ENCODE measurements at regions not wholly inside any gene's neighbourhood (a gene's known extent, or its start where the extent isn't known, plus 50 kb on each side); places are given as distances from the start of the nearest gene placed in this dataset.

DNA sequence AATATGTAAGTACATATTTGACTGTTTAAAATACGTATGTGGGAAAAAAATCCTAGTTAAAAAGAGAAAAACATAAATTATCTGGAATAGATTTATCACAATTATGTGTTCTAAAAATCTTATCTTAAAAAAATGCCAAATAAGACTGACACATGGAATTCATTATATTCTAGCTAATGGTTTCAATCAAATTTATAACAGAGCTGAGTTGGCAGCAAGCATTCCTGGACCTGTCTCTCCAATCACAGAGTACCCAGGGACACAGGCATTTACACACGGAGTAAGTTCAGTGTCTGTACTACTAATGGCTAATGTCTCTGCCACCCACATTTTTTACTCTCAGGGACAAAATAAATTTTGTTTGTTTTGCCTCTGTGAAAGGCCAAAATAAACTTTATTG, 122.3 kb downstream of the RPS12 start:
- DNase-seq (ENCODE audit: low read depth) = no peak

DNA sequence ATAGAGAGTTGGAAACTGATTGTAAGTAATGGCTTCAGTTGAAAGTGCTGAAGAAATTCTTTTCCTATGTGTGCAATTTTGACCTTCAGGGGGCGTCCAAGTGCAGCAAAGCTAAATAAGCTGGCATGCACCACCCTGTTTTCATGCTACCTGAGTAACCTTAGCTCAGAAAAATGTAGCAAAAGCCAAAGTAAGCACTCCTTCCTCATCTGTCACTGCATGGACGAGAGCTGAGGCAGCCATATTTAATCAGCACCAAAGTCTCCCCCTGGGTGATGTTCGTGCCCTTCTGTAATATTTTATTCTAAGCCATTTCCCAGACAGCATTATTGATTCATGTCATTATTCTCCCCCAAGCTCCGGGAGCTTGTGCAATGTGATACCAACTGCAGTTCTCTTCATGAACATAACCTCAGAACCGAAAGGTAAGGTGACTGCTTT, 123.1 kb downstream of the RPS12 start:
- no peak for DNase-seq (ENCODE audit: low read depth)

- no peak for DNase-seq (ENCODE audit: low read depth)
These were observed 134.5 kb downstream of the RPS12 start for GRCh38 chr6:132948889-132949288.

DNA sequence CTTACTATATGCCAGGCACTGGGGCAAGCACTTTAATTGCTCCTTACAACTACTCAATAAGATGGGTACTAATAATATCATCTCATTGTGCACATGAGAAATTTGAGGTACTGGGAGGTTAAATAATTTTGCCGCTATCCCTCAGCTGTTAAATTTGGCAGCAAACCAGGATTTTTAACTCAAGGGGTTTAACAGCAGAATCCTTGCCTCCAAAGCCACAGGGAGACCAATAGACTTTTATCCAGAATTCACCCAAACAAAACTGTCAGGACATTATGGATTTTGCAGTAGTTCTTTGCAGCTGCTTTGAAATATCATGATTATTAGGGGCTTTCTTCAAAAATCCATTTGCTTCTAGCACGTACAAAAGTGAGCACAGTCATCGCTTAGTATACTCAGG, 136.2 kb downstream of the RPS12 start:
- no peak for DNase-seq (ENCODE audit: low read depth)

- no peak for DNase-seq (ENCODE audit: low read depth)
These were observed 137.9 kb downstream of the RPS12 start for GRCh38 chr6:132952031-132952867.

GRCh38 chr6:132952986-132953385, 138.6 kb downstream of the RPS12 start:
- DNase-seq (ENCODE audit: low read depth) = no peak

GRCh38 chr6:132954222-132954621, 139.9 kb downstream of the RPS12 start:
- DNase-seq (ENCODE audit: low read depth) = no peak

- no peak for DNase-seq (ENCODE audit: low read depth)
These were observed 140.6 kb downstream of the RPS12 start for GRCh38 chr6:132954936-132955335.

DNA sequence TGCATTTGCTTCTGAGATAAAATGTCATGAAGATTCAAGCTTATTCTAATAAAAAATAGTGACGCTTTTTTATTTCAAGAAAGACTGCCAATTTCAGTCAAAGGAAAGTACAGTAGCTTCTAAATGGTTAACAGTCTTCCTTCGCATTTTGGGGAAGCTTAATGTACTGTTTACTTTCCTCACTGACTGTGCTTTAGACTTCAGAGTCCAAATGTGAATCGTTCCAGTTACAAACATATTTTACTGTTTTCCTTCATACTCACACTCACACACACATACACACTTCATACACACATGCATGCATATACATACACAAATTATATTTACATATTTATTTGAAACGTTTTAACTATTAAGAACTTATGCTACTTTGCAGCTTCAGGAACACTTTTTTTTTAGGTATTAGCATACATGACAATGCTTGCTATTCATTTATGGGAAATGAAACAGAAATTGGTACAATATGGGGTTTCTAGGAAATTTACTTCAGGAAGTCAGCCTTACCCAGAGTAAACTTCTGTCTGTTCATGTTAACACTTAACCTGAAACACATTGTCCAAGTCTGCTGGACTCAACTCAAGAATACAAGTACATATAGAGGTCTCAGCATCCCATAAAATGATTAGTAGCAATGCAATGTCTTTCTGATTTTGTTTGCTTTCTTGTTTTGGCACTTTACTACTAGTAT, 145.4 kb downstream of the RPS12 start:
- DNase-seq (ENCODE audit: low read depth) = no peak

DNA sequence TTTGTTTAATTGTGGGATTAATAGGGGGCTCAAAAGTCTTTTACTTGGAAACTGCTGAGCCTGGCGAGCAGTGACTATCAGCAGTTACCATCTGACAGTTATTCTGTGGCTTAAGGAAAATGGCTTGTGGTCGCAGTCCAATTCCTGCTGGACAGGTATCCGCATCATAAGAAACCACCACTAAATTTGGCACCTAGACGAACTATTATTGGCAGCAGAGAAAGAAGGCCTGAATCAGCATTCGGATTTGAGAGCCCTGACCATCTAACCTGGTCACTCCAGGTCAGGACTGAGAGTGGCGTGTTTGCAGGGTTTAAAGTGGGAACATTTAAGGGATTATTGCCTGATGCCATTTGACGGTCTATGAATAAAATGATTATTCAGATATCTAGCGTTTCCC, 146.4 kb downstream of the RPS12 start:
- DNase-seq (ENCODE audit: low read depth) = no peak

DNA sequence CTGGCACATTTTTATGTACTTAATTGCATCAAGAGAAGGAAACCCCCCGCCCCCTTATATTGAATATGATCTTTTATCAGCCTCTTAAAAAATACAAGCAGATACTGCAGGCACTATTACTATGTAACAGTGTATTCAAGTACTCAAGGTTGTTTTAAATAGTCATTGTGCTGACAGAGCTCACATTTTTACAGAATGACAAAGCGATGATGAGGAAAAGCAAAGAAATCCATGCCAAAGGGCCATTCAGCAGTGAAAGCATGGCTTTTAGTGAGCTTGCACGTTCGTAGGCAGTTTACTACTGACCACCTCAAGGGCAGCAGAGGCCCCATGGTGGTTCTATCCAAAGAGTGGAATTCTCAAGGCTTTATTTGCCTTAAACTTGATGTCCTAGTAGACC, 146.8 kb downstream of the RPS12 start:
- peak; percentile 53 for DNase-seq (ENCODE audit: low read depth)

DNA sequence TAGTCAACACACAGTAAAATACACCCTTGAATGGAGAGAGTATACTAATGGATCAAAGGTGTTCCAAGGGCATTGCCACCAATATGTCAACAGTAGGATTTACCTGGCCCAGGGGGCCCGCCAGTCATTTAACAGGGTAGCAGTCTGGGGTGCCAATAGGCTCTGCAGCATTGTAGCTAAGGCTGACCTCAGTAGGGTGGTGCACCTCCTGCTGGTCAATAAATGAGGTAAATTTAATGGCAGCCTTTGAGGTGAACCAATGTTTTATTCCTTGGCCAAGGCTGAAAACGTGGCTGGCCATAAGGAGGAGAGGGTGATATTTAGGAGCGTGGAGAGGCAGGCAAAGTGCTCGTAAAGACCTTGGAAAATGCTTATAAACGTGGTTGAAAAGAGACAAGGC, 147.2 kb downstream of the RPS12 start:
- no peak for DNase-seq (ENCODE audit: low read depth)

- no peak for DNase-seq (ENCODE audit: low read depth)
These were observed 148.8 kb downstream of the RPS12 start for GRCh38 chr6:132962936-132963868.

DNA sequence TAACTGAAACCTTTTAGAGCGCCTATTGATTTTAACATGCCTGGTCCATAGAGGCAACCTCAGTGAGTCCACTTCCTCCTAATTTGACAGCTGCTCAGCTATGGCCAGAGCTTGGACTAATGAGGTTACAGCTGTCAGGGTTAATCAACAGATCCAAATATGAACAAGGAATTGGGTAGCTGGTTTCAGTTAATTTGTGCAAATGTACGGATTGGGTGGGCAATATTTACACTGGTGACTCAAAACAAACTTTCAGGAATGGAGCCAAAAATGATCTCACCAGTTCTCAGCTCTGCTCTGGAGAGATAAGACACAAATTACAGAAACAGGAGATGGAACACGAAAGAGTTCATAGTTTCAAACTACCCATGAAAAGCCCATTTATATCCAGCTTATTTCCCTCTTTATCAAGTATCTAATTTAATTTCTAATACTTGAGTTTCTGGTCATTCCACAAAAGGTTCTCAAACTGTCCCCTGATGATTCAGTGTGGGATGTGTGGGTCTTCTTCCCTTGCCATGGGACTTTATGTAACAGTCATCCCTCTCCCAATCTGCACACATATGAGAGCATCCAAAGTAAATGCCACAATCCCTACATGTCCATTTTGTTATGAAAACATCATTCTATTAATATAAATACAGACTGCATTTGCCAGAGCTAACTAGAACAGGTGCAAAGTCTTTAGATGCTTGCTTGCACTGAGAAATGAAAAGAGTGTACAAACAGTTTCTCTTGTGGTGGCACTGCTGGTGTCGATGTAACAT, 149.9 kb downstream of the RPS12 start:
- DNase-seq (ENCODE audit: low read depth) = peak; percentile 19

DNA sequence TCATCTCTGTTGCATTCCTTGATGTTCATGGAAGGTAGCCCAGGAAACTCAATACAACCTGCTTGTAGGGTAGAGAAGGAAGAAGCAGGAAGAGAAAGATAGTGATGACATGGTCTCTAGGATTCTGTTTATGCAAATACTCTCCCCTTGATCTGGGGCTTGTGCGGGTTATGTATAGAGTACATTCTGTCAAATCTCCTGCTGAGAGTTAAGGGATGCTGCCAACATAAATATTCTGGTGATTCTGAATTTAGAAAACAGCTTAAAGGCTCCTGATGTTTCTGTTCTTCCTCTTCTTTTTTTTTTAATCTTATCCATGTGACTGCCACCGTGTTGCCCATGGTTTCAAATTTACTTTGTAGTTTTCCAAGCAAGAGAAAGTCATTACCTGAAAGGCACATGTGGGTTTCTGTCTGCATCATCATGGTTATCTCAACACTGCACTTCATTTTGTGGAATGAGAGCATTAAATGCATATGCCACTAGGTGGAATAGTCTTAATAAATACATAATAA, 150.6 kb downstream of the RPS12 start:
- DNase-seq (ENCODE audit: low read depth) = no peak

DNA sequence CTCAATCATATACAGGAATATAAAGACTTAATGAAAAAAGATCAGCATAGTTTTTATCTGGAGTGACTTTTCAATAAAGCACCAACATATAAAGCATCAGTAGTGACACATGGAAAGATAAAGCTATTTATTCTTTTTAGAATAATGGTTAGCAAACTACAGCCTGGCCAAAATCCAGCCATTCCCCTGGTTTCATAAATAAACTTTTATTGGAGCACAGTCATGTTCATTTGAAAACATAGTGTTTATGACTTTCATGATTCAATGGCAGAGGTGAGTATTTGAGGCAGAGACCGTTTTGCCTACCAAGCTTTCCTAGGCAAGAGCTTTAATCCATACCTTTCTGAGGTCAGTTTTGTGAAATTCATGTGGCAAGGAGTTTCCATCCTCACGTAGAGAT, 153.5 kb downstream of the RPS12 start:
- no peak for DNase-seq (ENCODE audit: low read depth)

GRCh38 chr6:132968419-132968950, 154.1 kb downstream of the RPS12 start:
- no peak for DNase-seq (ENCODE audit: low read depth)

DNA sequence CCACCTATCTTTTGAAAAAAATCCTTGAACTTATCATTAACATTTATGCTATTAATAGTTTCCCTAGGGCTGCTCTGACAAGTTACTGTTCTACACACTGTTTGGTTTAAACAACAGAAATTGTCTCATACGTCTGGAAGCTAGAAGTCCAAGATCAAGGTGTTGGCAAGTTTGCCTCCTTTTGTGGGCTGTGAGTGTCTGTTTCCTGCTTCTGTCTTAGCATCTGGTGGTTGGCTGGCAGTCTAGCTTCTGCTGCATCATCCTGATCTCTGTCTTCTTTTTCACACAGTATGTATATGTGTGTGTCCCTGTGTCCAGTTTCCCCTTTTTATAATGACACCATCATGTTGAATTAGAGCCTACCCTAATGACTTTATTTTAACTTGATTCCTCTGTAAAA, 154.8 kb downstream of the RPS12 start:
- no peak for DNase-seq (ENCODE audit: low read depth)

DNA sequence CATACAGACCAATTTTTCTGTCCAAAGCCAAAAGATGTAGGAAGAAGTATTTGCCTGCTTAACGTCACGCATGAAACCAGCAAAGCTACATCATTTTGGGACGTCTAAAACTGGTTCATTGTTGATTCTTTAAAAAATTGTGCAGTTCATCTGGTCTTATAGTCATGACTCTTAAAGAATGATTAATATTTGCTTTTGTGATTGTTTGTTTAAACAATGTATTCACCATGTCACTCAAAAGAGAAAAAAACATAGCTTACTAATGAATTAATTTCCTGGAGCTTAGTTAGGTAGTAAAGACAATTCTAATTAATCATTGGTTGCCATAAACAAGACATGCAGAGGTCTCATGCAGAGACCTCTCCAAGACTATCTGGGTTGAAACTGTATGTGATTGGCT, 157.3 kb downstream of the RPS12 start:
- DNase-seq (ENCODE audit: low read depth) = no peak

GRCh38 chr6:132972254-132972653, 157.9 kb downstream of the RPS12 start:
- no peak for DNase-seq (ENCODE audit: low read depth)

DNA sequence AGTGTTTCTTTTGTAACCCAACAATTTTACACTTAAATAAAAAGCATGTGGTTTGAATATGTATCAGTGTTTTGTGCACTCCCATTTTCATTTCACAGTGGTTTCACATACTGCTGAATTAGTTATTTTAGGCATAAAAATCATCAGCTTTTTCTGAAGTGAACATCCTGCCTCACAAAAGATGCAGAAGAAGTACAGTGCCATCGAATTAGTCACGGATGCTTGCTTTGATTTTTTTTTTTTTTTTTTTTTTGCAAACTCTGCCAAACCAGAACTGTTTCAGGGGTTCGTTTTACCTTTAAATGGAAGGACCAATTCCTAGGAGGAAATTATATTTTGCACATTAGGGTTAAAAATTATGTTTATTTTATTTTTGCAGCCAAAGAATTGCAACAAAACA, 158.6 kb downstream of the RPS12 start:
- DNase-seq (ENCODE audit: low read depth) = no peak

Data from HS-5 (cell line).